Ovary (tissue), 3 donors: ENCODE measurements at regions not wholly inside any gene's neighbourhood (a gene's known extent, or its start where the extent isn't known, plus 50 kb on each side); places are given as distances from the start of the nearest gene placed in this dataset.

Experiments used
- EP300 ChIP-seq: sonication (generic); formaldehyde crosslinking; IDR thresholded peaks from one replicate; pipeline ENCODE4 v1.6.1; 2017; ENCODE audit warnings: antibody characterized with exemption
- POLR2A ChIP-seq: fragments of 450-650 bp; IDR thresholded peaks from one replicate; pipeline ENCODE4 v1.6.1; 2017; ENCODE audit warnings: antibody characterized with exemption, mild to moderate bottlenecking, moderate library complexity
- TF ChIP-seq, protein P1 (sequence below), 3 donors: fragments of 450-650 bp in 2 of 3; fragments of 200-600 bp in 1 of 3; IDR thresholded peaks; one replicate each; pipeline versions ENCODE4 v1.5.1 to v1.8.0; 2016 to 2022; ENCODE audit warnings: antibody characterized with exemption in 3 of 3, mild to moderate bottlenecking in 1 of 3
- donor health status: DM: no; HTN: no; CAD: no.

DNA sequence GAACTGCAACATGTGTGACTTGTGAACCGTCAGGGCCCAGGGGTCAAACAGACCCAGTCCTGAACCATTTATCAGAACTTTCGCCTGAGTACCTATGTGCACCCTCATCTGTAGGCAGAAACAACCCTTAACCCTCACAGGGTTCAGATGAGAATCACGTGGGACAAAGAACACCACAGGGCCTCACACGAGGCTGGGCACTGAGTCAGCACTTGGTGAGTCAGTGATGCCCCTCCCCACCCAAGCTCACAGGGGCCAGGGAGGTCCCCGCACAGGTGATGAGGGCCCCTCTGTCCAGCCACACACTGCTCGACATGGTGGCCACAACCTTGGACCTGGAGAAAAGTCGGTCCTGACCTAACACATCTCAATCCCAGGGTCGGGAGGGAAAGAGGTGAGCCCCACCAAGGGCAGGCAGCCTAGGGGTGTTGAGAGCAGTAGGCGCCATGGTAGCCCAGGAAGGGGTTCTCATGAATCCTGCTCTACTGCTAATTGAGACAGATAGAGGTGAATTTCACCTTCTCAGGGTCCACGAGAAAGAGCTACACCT is 176.4 kb downstream of the SHANK2 start:
- TF ChIP-seq, protein P1, sequence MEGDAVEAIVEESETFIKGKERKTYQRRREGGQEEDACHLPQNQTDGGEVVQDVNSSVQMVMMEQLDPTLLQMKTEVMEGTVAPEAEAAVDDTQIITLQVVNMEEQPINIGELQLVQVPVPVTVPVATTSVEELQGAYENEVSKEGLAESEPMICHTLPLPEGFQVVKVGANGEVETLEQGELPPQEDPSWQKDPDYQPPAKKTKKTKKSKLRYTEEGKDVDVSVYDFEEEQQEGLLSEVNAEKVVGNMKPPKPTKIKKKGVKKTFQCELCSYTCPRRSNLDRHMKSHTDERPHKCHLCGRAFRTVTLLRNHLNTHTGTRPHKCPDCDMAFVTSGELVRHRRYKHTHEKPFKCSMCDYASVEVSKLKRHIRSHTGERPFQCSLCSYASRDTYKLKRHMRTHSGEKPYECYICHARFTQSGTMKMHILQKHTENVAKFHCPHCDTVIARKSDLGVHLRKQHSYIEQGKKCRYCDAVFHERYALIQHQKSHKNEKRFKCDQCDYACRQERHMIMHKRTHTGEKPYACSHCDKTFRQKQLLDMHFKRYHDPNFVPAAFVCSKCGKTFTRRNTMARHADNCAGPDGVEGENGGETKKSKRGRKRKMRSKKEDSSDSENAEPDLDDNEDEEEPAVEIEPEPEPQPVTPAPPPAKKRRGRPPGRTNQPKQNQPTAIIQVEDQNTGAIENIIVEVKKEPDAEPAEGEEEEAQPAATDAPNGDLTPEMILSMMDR (IDR thresholded peaks at IDR 0.05): no peak
- TF ChIP-seq POLR2A (no peak), EP300 (no peak)
